Endodermal cell (in vitro differentiated cells): ENCODE measurements at regions not wholly inside any gene's neighbourhood (a gene's known extent, or its start where the extent isn't known, plus 50 kb on each side); places are given as distances from the start of the nearest gene placed in this dataset.

Source experiments
- DNase-seq: peaks from one replicate; pipeline ENCODE4 v3.0.0-alpha.2; 2017
- H3K27ac ChIP-seq: 2 replicates; pipeline ENCODE4 v1.5.1; 2013; ENCODE audit warnings: mild to moderate bottlenecking, low read depth, low read length, moderate library complexity
- H3K27me3 ChIP-seq: 2 replicates; pipeline ENCODE4 v1.6.1; 2013; ENCODE audit warnings: mild to moderate bottlenecking, low read length, moderate library complexity; ENCODE audit not compliant: insufficient read depth, control insufficient read depth, poor library complexity, severe bottlenecking
- H3K36me3 ChIP-seq: 2 replicates; pipeline ENCODE4 v1.7.0; 2013; ENCODE audit warnings: mild to moderate bottlenecking, low read length, moderate library complexity; ENCODE audit not compliant: control insufficient read depth, insufficient read depth
- H3K4me1 ChIP-seq: one replicate; pipeline ENCODE4 v1.7.0; 2013; ENCODE audit warnings: low read length; ENCODE audit not compliant: control insufficient read depth, insufficient read depth
- H3K4me3 ChIP-seq: 2 replicates; pipeline ENCODE4 v1.5.1; 2013; ENCODE audit warnings: mild to moderate bottlenecking, low read length, moderate library complexity
- H3K9ac ChIP-seq: 2 replicates; pipeline ENCODE4 v1.6.1; 2013; ENCODE audit warnings: mild to moderate bottlenecking, low read length, moderate library complexity; ENCODE audit not compliant: poor library complexity, severe bottlenecking; ENCODE audit errors: extremely low read depth
- H3K9me3 ChIP-seq: 2 replicates; pipeline ENCODE4 v1.6.1; 2013; ENCODE audit warnings: mild to moderate bottlenecking, low read length, moderate library complexity; ENCODE audit not compliant: control insufficient read depth
- H3K27ac Mint-ChIP-seq: 2 replicates; pipeline ENCODE4 v1.8.0; 2020; ENCODE audit warnings: mixed read lengths
- H3K27me3 Mint-ChIP-seq: 2 replicates; pipeline ENCODE4 v1.8.0; 2021; ENCODE audit warnings: mild to moderate bottlenecking, mixed read lengths; ENCODE audit not compliant: insufficient read depth
- H3K36me3 Mint-ChIP-seq: 2 replicates; pipeline ENCODE4 v1.8.0; 2020; ENCODE audit warnings: low read depth, mixed read lengths
- H3K4me1 Mint-ChIP-seq: 2 replicates; pipeline ENCODE4 v1.8.0; 2020; ENCODE audit warnings: mixed read lengths
- H3K4me3 Mint-ChIP-seq: 2 replicates; pipeline ENCODE4 v1.8.0; 2020; ENCODE audit warnings: mild to moderate bottlenecking, moderate library complexity, mixed read lengths
- H3K9me3 Mint-ChIP-seq: 2 replicates; pipeline ENCODE4 v1.8.0; 2020; ENCODE audit warnings: mild to moderate bottlenecking, mixed read lengths
- CTCF ChIP-seq: fragments of 200-600 bp; sonication (generic); conservative IDR thresholded peaks from 2 replicates; pipeline ENCODE4 v1.5.0; 2021; ENCODE audit warnings: antibody characterized with exemption, mild to moderate bottlenecking
- WGBS, 2 experiments: methylation state at CpG; one replicate each; pipeline versions ENCODE4 v1.1.5 to v1.1.7; 2013; ENCODE audit warnings: missing lambda C conversion rate in 2 of 2, mixed read lengths in 1 of 2; ENCODE audit not compliant: insufficient coverage in 1 of 2, insufficient read length in 1 of 2; 5-methylcytosine and 5-hydroxymethylcytosine counted together

DNA sequence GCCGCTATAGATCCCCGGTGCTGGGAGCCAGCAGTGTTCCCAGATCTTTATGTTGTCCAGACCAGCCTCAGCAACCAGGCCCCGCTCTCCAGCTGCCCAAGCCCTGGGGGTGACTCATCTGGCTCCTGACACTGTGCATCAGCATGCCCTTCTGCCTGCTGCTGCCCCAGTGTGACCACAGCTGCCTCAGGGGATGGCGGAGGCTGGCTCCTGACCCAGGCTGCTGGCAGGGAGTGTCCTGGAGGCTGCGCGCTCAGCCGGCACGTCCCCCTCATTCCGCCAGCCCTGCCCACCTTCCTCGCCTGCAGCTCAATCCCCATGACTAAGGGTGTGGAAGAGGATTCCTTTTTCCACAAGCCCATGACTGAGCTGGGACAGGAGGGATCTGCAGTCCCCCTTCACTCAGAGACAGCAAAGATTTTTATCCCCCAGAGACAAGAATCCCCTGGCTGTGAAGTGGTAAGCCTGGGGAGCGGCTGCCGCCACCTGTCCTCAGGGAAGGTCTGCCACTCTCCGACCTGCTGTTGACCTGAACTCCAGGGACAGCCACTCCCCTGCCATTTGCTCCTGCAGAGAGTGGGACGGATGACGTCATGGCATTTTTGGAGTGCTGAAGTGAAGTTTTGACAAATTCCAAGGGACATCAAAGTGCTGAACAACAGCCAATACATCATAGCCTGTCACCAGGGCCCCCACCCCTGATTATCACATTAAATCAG is 182.8 kb upstream of the BMPER start:
- TF ChIP-seq CTCF, result peak; percentile 44
- DNase-seq, result peak; percentile 92
- 33 to 52% methylated on average over 4 to 15 of the region's 15 CpGs for WGBS, 2 experiments

GRCh38 chr7:33724201-33724600 is 181.1 kb upstream of the BMPER start:
- Histone ChIP-seq H3K27me3 (no peaks in the 10 kb centered on the region), H3K4me3 (no peak overlapping the region), H3K36me3 (no peaks in the 10 kb centered on the region), H3K4me1 (peaks cover 38% of the 10 kb centered on the region), H3K27ac (no peak overlapping the region), H3K9ac (no peak overlapping the region), H3K9me3 (peaks cover 13% of the 10 kb centered on the region)
- WGBS, 2 experiments, result 57 to 78% methylated on average over 1 to 3 of the region's 3 CpGs
- TF ChIP-seq CTCF, result no peak
- Mint-ChIP-seq H3K9me3 (no peaks in the 10 kb centered on the region), H3K36me3 (no peaks in the 10 kb centered on the region), H3K27me3 (no peaks in the 10 kb centered on the region), H3K4me1 (peaks cover 68% of the 10 kb centered on the region), H3K4me3 (no peak overlapping the region), H3K27ac (peak overlapping the region; percentile 92)
- DNase-seq, result peak; percentile 59

More for the DNA sequence above, 182.8 kb upstream of the BMPER start:
- H3K9ac ChIP-seq, result peak overlapping the region; percentile 13
- no peaks in the 10 kb centered on the region for H3K36me3 Mint-ChIP-seq
- H3K27me3 ChIP-seq, result no peaks in the 10 kb centered on the region
- no peak overlapping the region for H3K4me3 ChIP-seq
- H3K4me1 Mint-ChIP-seq, result peaks cover 57% of the 10 kb centered on the region
- peak overlapping the region; percentile 6 for H3K4me3 Mint-ChIP-seq
- no peaks in the 10 kb centered on the region for H3K27me3 Mint-ChIP-seq
- H3K9me3 Mint-ChIP-seq, result no peaks in the 10 kb centered on the region
- peak overlapping the region; percentile 34 for H3K27ac ChIP-seq
- H3K4me1 ChIP-seq, result peaks cover 28% of the 10 kb centered on the region
- H3K27ac Mint-ChIP-seq, result peak overlapping the region; percentile 92
- H3K36me3 ChIP-seq, result no peaks in the 10 kb centered on the region
- peaks cover 13% of the 10 kb centered on the region for H3K9me3 ChIP-seq

GRCh38 chr7:33725111-33726025 is 180.0 kb upstream of the BMPER start:
- Mint-ChIP-seq H3K4me3 (peak overlapping the region; percentile 2), H3K36me3 (peaks cover under 1% of the 10 kb centered on the region), H3K27me3 (no peaks in the 10 kb centered on the region), H3K27ac (peak overlapping the region; percentile 92), H3K9me3 (no peaks in the 10 kb centered on the region), H3K4me1 (peaks cover 76% of the 10 kb centered on the region)
- Histone ChIP-seq H3K4me3 (no peak overlapping the region), H3K36me3 (no peaks in the 10 kb centered on the region), H3K9ac (no peak overlapping the region), H3K27ac (no peak overlapping the region), H3K9me3 (peaks cover 6% of the 10 kb centered on the region), H3K27me3 (no peaks in the 10 kb centered on the region), H3K4me1 (peaks cover 45% of the 10 kb centered on the region)
- TF ChIP-seq CTCF, result no peak
- DNase-seq, result peak; percentile 49
- 77 to 83% methylated on average over 5 to 7 of the region's 7 CpGs for WGBS, 2 experiments
